Cardiac fibroblast (primary cell): ENCODE measurements at regions not wholly inside any gene's neighbourhood (a gene's known extent, or its start where the extent isn't known, plus 50 kb on each side); places are given as distances from the start of the nearest gene placed in this dataset.

ENCODE experiments used
- DNase-seq, 2 donors: peaks; one replicate each; pipeline versions ENCODE4 v3.0.0 to v3.0.0-alpha.2; 2010; ENCODE audit warnings: low read depth in 2 of 2
- H3K4me3 ChIP-seq, 2 donors: replicated peaks in 1 of 2; 1 replicate in 1 of 2; 2 replicates in 1 of 2; pipeline ENCODE4 v1.5.1; 2011; ENCODE audit warnings: low read depth in 2 of 2, low read length in 2 of 2, mild to moderate bottlenecking in 2 of 2, moderate library complexity in 1 of 2
- TF ChIP-seq, protein P1 (sequence below): IDR thresholded peaks from one replicate; pipeline ENCODE4 v1.5.1; 2011; ENCODE audit warnings: low read depth, mild to moderate bottlenecking, low read length, inconsistent platforms

DNA sequence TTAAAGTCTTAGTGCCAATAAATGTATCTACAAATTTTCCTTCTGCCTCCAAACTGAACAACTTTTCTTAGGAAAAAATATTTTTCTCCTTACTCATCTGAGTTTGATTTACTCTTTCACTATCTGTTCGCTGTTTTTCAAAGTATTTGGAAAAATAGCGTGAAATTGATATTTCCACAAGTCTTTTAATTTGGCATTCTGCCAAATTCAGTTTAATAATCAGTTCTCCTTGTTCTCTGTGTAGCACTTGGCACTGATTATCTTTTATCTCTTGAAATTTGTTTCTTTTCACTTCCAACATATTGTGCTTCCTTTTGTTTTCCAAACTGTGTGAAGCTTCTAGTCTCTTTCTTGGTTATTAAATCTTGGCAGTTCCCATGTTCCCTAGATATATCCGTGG, 559.8 kb downstream of the RPL10L start:
- H3K4me3 ChIP-seq = no peak overlapping the region
- TF ChIP-seq, protein P1, sequence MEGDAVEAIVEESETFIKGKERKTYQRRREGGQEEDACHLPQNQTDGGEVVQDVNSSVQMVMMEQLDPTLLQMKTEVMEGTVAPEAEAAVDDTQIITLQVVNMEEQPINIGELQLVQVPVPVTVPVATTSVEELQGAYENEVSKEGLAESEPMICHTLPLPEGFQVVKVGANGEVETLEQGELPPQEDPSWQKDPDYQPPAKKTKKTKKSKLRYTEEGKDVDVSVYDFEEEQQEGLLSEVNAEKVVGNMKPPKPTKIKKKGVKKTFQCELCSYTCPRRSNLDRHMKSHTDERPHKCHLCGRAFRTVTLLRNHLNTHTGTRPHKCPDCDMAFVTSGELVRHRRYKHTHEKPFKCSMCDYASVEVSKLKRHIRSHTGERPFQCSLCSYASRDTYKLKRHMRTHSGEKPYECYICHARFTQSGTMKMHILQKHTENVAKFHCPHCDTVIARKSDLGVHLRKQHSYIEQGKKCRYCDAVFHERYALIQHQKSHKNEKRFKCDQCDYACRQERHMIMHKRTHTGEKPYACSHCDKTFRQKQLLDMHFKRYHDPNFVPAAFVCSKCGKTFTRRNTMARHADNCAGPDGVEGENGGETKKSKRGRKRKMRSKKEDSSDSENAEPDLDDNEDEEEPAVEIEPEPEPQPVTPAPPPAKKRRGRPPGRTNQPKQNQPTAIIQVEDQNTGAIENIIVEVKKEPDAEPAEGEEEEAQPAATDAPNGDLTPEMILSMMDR = no peak
- no peak for DNase-seq

DNA sequence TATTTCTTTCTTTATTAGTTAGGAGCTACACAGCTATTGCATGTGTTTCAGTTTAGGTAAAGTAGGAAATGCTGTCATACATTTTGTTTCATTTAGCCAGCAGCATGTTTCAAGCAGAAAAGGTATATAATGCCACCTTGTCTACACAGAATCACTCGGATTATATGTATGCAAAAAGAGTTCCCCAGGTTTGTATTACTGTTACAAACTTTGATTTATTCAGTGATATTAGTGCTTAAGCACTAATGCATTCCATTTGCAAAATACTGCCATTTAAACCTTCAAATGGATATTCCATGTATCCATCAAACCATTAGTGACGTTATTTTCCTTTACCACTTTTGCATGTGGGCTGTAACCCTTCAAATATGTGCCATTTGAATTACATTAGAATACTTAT, 564.0 kb downstream of the RPL10L start:
- H3K4me3 ChIP-seq = no peak overlapping the region
- no peak for DNase-seq
- TF ChIP-seq, protein P1 = no peak

DNA sequence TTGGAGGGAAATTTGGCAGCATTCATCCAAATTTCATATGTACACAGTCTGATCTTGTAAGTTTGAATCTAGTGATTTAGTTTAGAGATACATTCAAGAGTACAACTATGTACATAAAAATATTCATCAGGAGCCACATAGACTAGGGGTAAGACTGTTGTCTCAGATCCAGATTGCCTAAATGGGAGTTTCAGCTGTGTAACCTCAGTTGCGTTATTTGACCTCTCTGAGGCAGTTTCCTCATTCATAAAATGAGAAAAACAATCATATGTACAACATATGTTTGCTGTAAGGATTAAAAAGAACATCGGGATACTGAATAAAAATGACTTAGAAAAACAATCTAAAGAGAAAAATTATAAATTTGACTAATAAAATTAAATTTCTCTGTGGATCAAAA, 577.5 kb downstream of the RPL10L start:
- no peak for DNase-seq
- TF ChIP-seq, protein P1 = no peak
- no peak overlapping the region for H3K4me3 ChIP-seq

DNA sequence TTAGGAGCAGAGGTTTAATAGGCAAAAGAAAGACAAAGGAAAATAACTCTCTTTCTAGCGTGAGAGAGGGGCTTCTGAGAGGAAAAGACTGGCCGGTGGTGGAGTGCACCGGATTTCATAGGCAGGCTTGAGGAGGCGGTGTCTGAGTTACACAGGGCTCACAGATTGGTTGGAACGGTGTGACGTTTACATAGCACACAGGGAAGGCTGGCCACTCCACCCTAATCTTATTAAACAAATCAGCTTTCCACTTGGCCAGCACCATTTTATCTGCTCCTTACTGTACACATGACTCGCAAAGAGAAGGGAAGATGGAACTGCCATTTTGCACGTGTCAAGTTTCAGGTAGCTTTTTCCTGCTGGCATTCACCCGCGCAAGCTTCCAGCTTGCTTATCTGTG, 587.7 kb downstream of the RPL10L start:
- H3K4me3 ChIP-seq = no peak overlapping the region
- no peak for DNase-seq
- TF ChIP-seq, protein P1 = no peak

DNA sequence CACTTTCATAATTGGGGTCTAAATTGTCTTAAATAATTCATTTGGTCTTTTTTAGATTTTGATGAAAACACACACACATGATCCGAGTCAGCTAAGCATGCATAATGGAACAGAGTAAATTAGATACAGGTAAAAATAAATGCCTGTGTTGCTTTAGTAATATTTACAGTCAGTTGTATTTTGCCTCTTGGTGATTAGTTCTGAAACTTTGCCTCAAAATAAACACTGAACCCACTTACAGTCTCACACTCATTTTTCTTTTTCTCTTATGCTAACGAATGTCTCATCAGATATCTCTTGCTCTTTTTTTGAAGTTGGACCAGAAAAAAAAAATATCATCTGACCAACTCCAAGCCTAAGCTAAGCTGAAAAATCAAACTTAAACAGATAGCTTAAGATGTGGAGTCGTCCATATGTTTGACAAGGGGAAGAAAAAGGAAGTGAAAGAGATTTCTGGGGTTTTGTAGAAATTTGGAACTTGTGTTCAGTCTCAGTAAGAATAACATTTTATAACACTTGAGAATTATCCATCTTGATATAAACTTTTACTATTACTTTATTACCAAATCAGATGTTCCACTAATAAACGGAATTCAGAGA, 592.5 kb downstream of the RPL10L start:
- TF ChIP-seq, protein P1 = no peak
- DNase-seq = no peak
- H3K4me3 ChIP-seq = no peak overlapping the region

DNA sequence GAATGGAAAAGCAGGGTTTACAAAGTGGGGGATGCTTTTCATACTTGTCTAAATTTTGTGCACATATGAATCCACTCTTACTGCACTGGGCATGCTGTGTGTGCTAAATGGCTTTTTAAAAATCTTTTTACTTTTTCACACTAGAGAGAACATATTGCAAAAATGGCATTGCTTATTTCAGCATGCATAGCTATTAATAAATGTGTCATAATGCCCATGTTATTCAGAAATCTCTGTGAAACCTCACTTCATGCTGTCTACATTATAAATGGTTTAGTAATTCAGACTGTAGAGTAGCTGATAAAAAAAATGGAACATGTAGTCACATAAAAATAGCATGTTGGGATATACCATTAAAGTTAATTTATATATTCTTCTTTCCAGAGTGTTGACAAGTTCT, 593.8 kb downstream of the RPL10L start:
- no peak for DNase-seq
- H3K4me3 ChIP-seq = no peak overlapping the region
- TF ChIP-seq, protein P1 = no peak

DNA sequence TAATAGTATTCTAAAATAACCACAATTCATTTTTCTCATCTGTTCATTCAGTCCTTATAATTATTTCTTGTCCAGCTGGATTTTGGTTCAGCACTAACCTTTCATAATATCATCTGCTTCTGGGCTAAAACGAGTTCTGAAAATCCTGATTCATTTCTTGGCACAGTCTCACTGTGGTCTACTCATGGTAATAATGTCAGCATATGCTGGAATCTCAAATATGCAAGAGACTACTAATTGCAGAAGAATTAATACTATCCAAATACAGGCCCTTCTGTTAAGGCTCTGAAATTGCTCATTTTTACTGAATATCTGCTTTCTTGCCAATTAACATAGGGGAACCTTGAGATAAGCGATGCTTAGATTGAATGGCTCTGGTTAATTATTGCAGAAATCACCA, 597.1 kb downstream of the RPL10L start:
- TF ChIP-seq, protein P1 = no peak
- H3K4me3 ChIP-seq = no peak overlapping the region
- peak; percentile 4 to 63 for DNase-seq
